ENCODE measurements at regions not wholly inside any gene's neighbourhood (a gene's known extent, or its start where the extent isn't known, plus 50 kb on each side); places are given as distances from the start of the nearest gene placed in this dataset.

DNA sequence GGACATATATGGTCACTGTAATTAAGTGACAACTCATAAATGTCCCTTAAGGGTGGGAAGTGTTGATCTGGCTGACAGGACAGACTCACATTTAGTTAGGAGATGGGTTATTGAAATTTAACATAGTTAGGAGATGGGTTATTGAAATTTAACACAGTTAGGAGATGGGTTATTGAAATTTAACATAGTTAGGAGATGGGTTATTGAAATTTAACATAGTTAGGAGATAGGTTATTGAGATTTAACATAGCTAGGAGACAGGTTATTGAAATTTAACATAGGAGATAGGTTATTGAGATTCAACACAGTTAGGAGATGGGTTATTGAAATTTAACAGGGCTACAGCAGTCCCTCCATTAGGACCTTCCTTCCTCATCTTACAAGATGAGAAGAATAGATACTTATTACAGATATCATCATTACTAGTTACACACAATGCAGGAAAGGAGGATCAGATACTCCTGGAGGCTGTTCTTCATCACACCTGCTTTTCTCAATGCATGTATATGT, 98.5 kb downstream of the MTNR1B start:
- H3K4me1 ChIP-seq (ENCODE audit: low read length), result no peaks in the 10 kb centered on the region
- H3K9me3 ChIP-seq (ENCODE audit: insufficient read depth, low read length), result no peaks in the 10 kb centered on the region
- no peak overlapping the region for H3K4me2 ChIP-seq (ENCODE audit: low read length)
- H3K79me2 ChIP-seq (ENCODE audit: low read length), result no peaks in the 10 kb centered on the region
- no peaks in the 10 kb centered on the region for H3K36me3 ChIP-seq (replicated peaks; ENCODE audit: low read depth, low read length)
- H4K20me1 ChIP-seq (ENCODE audit: insufficient read depth, low read length), result no peaks in the 10 kb centered on the region
- H3K27ac ChIP-seq (ENCODE audit: low read length), result no peak overlapping the region
- TF ChIP-seq, protein P1, sequence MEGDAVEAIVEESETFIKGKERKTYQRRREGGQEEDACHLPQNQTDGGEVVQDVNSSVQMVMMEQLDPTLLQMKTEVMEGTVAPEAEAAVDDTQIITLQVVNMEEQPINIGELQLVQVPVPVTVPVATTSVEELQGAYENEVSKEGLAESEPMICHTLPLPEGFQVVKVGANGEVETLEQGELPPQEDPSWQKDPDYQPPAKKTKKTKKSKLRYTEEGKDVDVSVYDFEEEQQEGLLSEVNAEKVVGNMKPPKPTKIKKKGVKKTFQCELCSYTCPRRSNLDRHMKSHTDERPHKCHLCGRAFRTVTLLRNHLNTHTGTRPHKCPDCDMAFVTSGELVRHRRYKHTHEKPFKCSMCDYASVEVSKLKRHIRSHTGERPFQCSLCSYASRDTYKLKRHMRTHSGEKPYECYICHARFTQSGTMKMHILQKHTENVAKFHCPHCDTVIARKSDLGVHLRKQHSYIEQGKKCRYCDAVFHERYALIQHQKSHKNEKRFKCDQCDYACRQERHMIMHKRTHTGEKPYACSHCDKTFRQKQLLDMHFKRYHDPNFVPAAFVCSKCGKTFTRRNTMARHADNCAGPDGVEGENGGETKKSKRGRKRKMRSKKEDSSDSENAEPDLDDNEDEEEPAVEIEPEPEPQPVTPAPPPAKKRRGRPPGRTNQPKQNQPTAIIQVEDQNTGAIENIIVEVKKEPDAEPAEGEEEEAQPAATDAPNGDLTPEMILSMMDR (IDR thresholded peaks at IDR 0.05; ENCODE audit: low read depth, low read length), result no peak
- TF ChIP-seq EZH2phosphoT487 (IDR thresholded peaks at IDR 0.05; ENCODE audit: low read depth), result no peak
- no peaks in the 10 kb centered on the region for H3K27me3 ChIP-seq (ENCODE audit: low read depth, low read length)
- no peak overlapping the region for H3K4me3 ChIP-seq (ENCODE audit: low read length)
- H3K9ac ChIP-seq (ENCODE audit: low read length), result no peak overlapping the region
- no peak overlapping the region for H2AFZ ChIP-seq (ENCODE audit: low read depth, low read length)

GRCh38 chr11:93072229-93072914, 102.9 kb downstream of the MTNR1B start:
- peaks cover 12% of the 10 kb centered on the region for H3K27me3 ChIP-seq (ENCODE audit: low read depth, low read length)
- H2AFZ ChIP-seq (ENCODE audit: low read depth, low read length), result no peak overlapping the region
- no peak overlapping the region for H3K27ac ChIP-seq (ENCODE audit: low read length)
- H3K4me2 ChIP-seq (ENCODE audit: low read length), result no peak overlapping the region
- no peak overlapping the region for H3K4me3 ChIP-seq (ENCODE audit: low read length)
- no peaks in the 10 kb centered on the region for H3K36me3 ChIP-seq (replicated peaks; ENCODE audit: low read depth, low read length)
- TF ChIP-seq EZH2phosphoT487 (IDR thresholded peaks at IDR 0.05; ENCODE audit: low read depth), result no peak
- H3K9me3 ChIP-seq (ENCODE audit: insufficient read depth, low read length), result no peaks in the 10 kb centered on the region
- H3K9ac ChIP-seq (ENCODE audit: low read length), result no peak overlapping the region
- peaks cover 9% of the 10 kb centered on the region for H3K4me1 ChIP-seq (ENCODE audit: low read length)
- no peaks in the 10 kb centered on the region for H3K79me2 ChIP-seq (ENCODE audit: low read length)
- H4K20me1 ChIP-seq (ENCODE audit: insufficient read depth, low read length), result no peaks in the 10 kb centered on the region

GRCh38 chr11:93073026-93073425, 103.6 kb downstream of the MTNR1B start:
- Histone ChIP-seq H3K4me2 (ENCODE audit: low read length) (no peak overlapping the region), H3K4me1 (ENCODE audit: low read length) (peaks cover 16% of the 10 kb centered on the region), H3K9me3 (ENCODE audit: insufficient read depth, low read length) (no peaks in the 10 kb centered on the region), H3K9ac (ENCODE audit: low read length) (no peak overlapping the region), H3K27ac (ENCODE audit: low read length) (no peak overlapping the region), H3K27me3 (ENCODE audit: low read depth, low read length) (peaks cover 15% of the 10 kb centered on the region), H3K36me3 (replicated peaks; ENCODE audit: low read depth, low read length) (no peaks in the 10 kb centered on the region), H4K20me1 (ENCODE audit: insufficient read depth, low read length) (no peaks in the 10 kb centered on the region), H2AFZ (ENCODE audit: low read depth, low read length) (no peak overlapping the region), H3K79me2 (ENCODE audit: low read length) (no peaks in the 10 kb centered on the region), H3K4me3 (ENCODE audit: low read length) (no peak overlapping the region)
- TF ChIP-seq, protein P1 (IDR thresholded peaks at IDR 0.05; ENCODE audit: low read depth, low read length), result no peak
- TF ChIP-seq EZH2phosphoT487 (IDR thresholded peaks at IDR 0.05; ENCODE audit: low read depth), result no peak

DNA sequence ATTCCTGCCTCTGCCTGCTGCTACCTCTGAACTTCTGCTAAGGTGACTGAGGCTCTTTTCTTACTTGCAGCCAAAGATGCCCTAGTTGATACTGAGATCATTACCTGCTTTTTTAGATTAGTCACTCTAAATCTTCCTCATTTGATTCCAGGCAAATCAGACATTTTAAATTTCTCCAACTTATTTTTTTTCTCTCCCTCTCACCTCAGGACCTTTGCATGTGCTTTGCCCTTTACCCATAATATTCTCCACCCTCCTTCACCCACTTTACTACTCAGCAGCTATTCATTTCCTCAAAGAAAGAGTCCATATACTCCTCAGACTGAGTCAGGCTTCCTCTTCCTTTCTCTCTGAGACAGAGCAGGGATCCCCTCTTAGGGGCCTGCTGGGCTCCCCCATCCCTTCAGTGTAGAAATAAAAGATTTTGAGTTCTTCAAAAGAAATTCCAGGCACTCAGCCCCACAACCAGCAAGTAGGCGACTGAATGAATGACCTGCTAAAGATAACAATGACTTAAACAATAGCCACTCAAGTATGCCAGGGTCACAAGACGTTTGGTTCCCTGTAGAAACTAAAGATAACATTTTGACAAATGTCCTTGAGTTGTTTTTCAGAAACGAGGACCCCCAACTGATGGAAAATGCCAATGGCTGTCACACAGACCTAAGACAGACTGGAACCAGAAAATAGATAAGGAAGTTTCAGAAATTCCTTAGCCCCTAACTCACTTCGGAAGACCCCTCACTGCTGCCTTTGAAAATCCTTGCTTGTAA, 104.2 kb downstream of the MTNR1B start:
- Histone ChIP-seq H2AFZ (ENCODE audit: low read depth, low read length) (no peak overlapping the region), H3K36me3 (replicated peaks; ENCODE audit: low read depth, low read length) (no peaks in the 10 kb centered on the region), H3K4me1 (ENCODE audit: low read length) (peaks cover 16% of the 10 kb centered on the region), H3K9ac (ENCODE audit: low read length) (no peak overlapping the region), H3K9me3 (ENCODE audit: insufficient read depth, low read length) (no peaks in the 10 kb centered on the region), H4K20me1 (ENCODE audit: insufficient read depth, low read length) (no peaks in the 10 kb centered on the region), H3K27me3 (ENCODE audit: low read depth, low read length) (peaks cover 15% of the 10 kb centered on the region), H3K4me2 (ENCODE audit: low read length) (no peak overlapping the region), H3K27ac (ENCODE audit: low read length) (no peak overlapping the region), H3K79me2 (ENCODE audit: low read length) (no peaks in the 10 kb centered on the region), H3K4me3 (ENCODE audit: low read length) (no peak overlapping the region)
- TF ChIP-seq, protein P1 (IDR thresholded peaks at IDR 0.05; ENCODE audit: low read depth, low read length), result no peak
